IMR-90 (cell line): ENCODE measurements at regions not wholly inside any gene's neighbourhood (a gene's known extent, or its start where the extent isn't known, plus 50 kb on each side); places are given as distances from the start of the nearest gene placed in this dataset.

ENCODE experiments used
- ATAC-seq: fragments of 200-7000 bp; cut with Tn5 transposase; 2 replicates; pipeline ENCODE4 v1.9.1; 2020; ENCODE audit warnings: low read depth, mild to moderate bottlenecking, moderate library complexity
- BruUV-seq: library from RNA; stranded (reverse); fragments of 400-500 nt; replicated peaks from 2 replicates; lab custom pipeline; 2021; lab: Mats Ljungman, UMichigan
- CTCF ChIA-PET: fragments of 300-600 bp; formaldehyde crosslinking; extraction: SDS; loops from one replicate; lab custom pipeline; 2021; ENCODE audit warnings: antibody characterized with exemption; lab: Yijun Ruan, JAX
- POLR2A ChIA-PET: fragments of 300-600 bp; sonication (Branson Sonifier 250); formaldehyde crosslinking; loops from one replicate; lab custom pipeline; 2022; ENCODE audit warnings: antibody characterized with exemption; ENCODE audit not compliant: unreplicated experiment; lab: Charles Lee
- DNase-seq: peaks from one replicate; pipeline ENCODE4 v3.0.0; 2013
- H2AFZ ChIP-seq: replicated peaks from 2 replicates; pipeline ENCODE3; 2013; ENCODE audit warnings: low read length, mild to moderate bottlenecking; ENCODE audit not compliant: poor library complexity
- H2AK5ac ChIP-seq: 2 replicates; pipeline ENCODE4 v1.6.1; 2013; ENCODE audit warnings: low read depth, low read length, inconsistent platforms
- H2AK9ac ChIP-seq: replicated peaks from 2 replicates; pipeline ENCODE3; 2013; ENCODE audit warnings: mild to moderate bottlenecking, low read depth, low read length, moderate library complexity; ENCODE audit not compliant: poor library complexity
- H2BK120ac ChIP-seq: 2 replicates; pipeline ENCODE4 v1.6.1; 2013; ENCODE audit warnings: low read depth, low read length, inconsistent platforms
- H2BK15ac ChIP-seq: 3 replicates; pipeline ENCODE4 v1.6.1; 2013; ENCODE audit warnings: low read depth, low read length, inconsistent platforms
- H2BK20ac ChIP-seq: 2 replicates; pipeline ENCODE4 v1.6.1; 2013; ENCODE audit warnings: low read depth, mild to moderate bottlenecking, inconsistent platforms, low read length, moderate library complexity
- H2BK5ac ChIP-seq: 2 replicates; pipeline ENCODE4 v1.6.1; 2013; ENCODE audit warnings: mild to moderate bottlenecking, low read depth, low read length, inconsistent platforms; ENCODE audit not compliant: poor library complexity, severe bottlenecking
- H3K14ac ChIP-seq: replicated peaks from 2 replicates; pipeline ENCODE4 v1.6.1; 2013; ENCODE audit warnings: low read depth, low read length, inconsistent platforms
- H3K18ac ChIP-seq: 2 replicates; pipeline ENCODE4 v1.6.1; 2013; ENCODE audit warnings: low read depth, low read length, control low read depth
- H3K23ac ChIP-seq: 2 replicates; pipeline ENCODE4 v1.6.1; 2013; ENCODE audit warnings: low read depth, low read length, inconsistent platforms
- H3K27ac ChIP-seq: 2 replicates; pipeline ENCODE4 v1.5.1; 2013; ENCODE audit warnings: mild to moderate bottlenecking, control low read depth, low read length; ENCODE audit not compliant: insufficient read depth
- H3K27me3 ChIP-seq: 2 replicates; pipeline ENCODE4 v1.6.1; 2013; ENCODE audit warnings: low read length; ENCODE audit not compliant: control insufficient read depth, insufficient read depth
- H3K36me3 ChIP-seq: 2 replicates; pipeline ENCODE4 v1.6.1; 2013; ENCODE audit warnings: low read length, mixed read lengths; ENCODE audit not compliant: control insufficient read depth, insufficient read depth
- H3K4ac ChIP-seq: 2 replicates; pipeline ENCODE4 v1.6.1; 2013; ENCODE audit warnings: low read depth, low read length, inconsistent platforms
- H3K4me1 ChIP-seq: 2 replicates; pipeline ENCODE4 v1.6.1; 2013; ENCODE audit warnings: low read length, mixed read lengths; ENCODE audit not compliant: control insufficient read depth, insufficient read depth
- H3K4me2 ChIP-seq: 2 replicates; pipeline ENCODE4 v1.6.1; 2013; ENCODE audit warnings: low read depth, mild to moderate bottlenecking, control low read depth, low read length, moderate library complexity
- H3K4me3 ChIP-seq: 2 replicates; pipeline ENCODE4 v1.5.1; 2013; ENCODE audit warnings: low read depth, mild to moderate bottlenecking, control low read depth, low read length, moderate library complexity; ENCODE audit not compliant: insufficient read depth
- H3K56ac ChIP-seq: 2 replicates; pipeline ENCODE4 v1.6.1; 2013; ENCODE audit warnings: low read length, inconsistent platforms; ENCODE audit not compliant: insufficient read depth; ENCODE audit errors: extremely low read depth
- H3K79me1 ChIP-seq, 2 experiments: 2 replicates each; pipeline ENCODE4 v1.6.1; 2013; ENCODE audit warnings: low read length in 2 of 2, inconsistent platforms in 1 of 2, low read depth in 1 of 2
- H3K9ac ChIP-seq: 2 replicates; pipeline ENCODE4 v1.6.1; 2013; ENCODE audit warnings: low read depth, low read length, control low read depth
- H3K9me1 ChIP-seq: 2 replicates; pipeline ENCODE4 v1.6.1; 2013; ENCODE audit warnings: low read length, inconsistent platforms; ENCODE audit not compliant: insufficient read depth
- H3K9me3 ChIP-seq: 2 replicates; pipeline ENCODE4 v1.6.1; 2013; ENCODE audit warnings: low read length; ENCODE audit not compliant: control insufficient read depth, insufficient read depth
- H4K20me1 ChIP-seq: 2 replicates; pipeline ENCODE4 v1.6.1; 2013; ENCODE audit warnings: low read length, inconsistent platforms; ENCODE audit not compliant: insufficient read depth
- H4K5ac ChIP-seq: 2 replicates; pipeline ENCODE4 v1.6.1; 2013; ENCODE audit warnings: mild to moderate bottlenecking, low read depth, low read length, control low read depth
- H4K8ac ChIP-seq, 2 experiments: 2 replicates each; pipeline ENCODE4 v1.6.1; 2013; ENCODE audit warnings: low read depth in 2 of 2, low read length in 2 of 2, control low read depth in 1 of 2, inconsistent platforms in 1 of 2
- H4K91ac ChIP-seq: 2 replicates; pipeline ENCODE4 v1.6.1; 2013; ENCODE audit warnings: low read depth, low read length, inconsistent platforms; ENCODE audit not compliant: insufficient read depth
- NFE2L2 ChIP-seq: fragments of 150-350 bp; IDR thresholded peaks from 2 replicates; pipeline ENCODE4 v1.6.1; 2016; ENCODE audit warnings: low read depth, mild to moderate bottlenecking, low read length
- RFX5 ChIP-seq: IDR thresholded peaks from 2 replicates; pipeline ENCODE4 v1.8.0; 2012; ENCODE audit warnings: low read depth, mild to moderate bottlenecking, low read length, moderate library complexity
- USF2 ChIP-seq: fragments of 150-350 bp; IDR thresholded peaks from 2 replicates; pipeline ENCODE4 v1.6.1; 2017; ENCODE audit warnings: mild to moderate bottlenecking, antibody characterized with exemption, low read length, low read depth
- WGBS, 2 experiments: methylation state at CpG; one replicate each; pipeline versions ENCODE4 v1.1.5 to v1.1.7; 2013; ENCODE audit warnings: missing lambda C conversion rate in 2 of 2; ENCODE audit not compliant: insufficient read length in 1 of 2; ENCODE audit errors: extremely low coverage in 2 of 2; 5-methylcytosine and 5-hydroxymethylcytosine counted together
- dilution Hi-C: fragments of 300-500 bp; cut with HindIII; formaldehyde crosslinking; loops from one replicate; pipeline ENCODE4 v1.14.3; 2018; ENCODE audit warnings: low sequenced_read_pairs; ENCODE audit not compliant: unreplicated experiment
- in situ Hi-C: fragments of 300-500 bp; cut with MboI; formaldehyde crosslinking; loops from 3 replicates; pipeline ENCODE4 v1.14.3; 2019; ENCODE audit warnings: low sequenced_read_pairs, inconsistent platforms, mixed read lengths
- intact Hi-C: fragments of 100-400 bp; cut with micrococcal nuclease; formaldehyde crosslinking; loops from 2 replicates; pipeline ENCODE4 v1.10.0; 2022

- no peak overlapping the region for H3K4me3 ChIP-seq
- H3K56ac ChIP-seq = no peak overlapping the region
- H3K9me3 ChIP-seq = no peaks in the 10 kb centered on the region
- ATAC-seq (no peak), DNase-seq (no peak)
- H2BK15ac ChIP-seq = no peak overlapping the region
- no peak overlapping the region for H3K27ac ChIP-seq
- intact Hi-C loops (no loop called here), in situ Hi-C loops (no loop called here), dilution Hi-C loops (no loop called here)
- CTCF ChIA-PET = no interaction called here
- H4K5ac ChIP-seq = no peak overlapping the region
- TF ChIP-seq USF2 = no peak
- TF ChIP-seq NFE2L2 = no peak
- TF ChIP-seq RFX5 = no peak
- H4K91ac ChIP-seq = no peak overlapping the region
- no peak overlapping the region for H2BK20ac ChIP-seq
- no peak overlapping the region for H3K4me2 ChIP-seq
- H2BK5ac ChIP-seq = no peak overlapping the region
- H2AK9ac ChIP-seq = no peak overlapping the region
- H3K18ac ChIP-seq = no peak overlapping the region
- WGBS, 2 experiments = 88% methylated on average over 3 of the region's 3 CpGs; no CpG with 5 or more reads in 1 of the 2 experiments
- H2BK120ac ChIP-seq = no peak overlapping the region
- H3K23ac ChIP-seq = no peak overlapping the region
- H3K14ac ChIP-seq = no peak overlapping the region
- H4K20me1 ChIP-seq = no peaks in the 10 kb centered on the region
- H2AFZ ChIP-seq = no peak overlapping the region
- no peaks in the 10 kb centered on the region for H3K36me3 ChIP-seq
- H4K8ac ChIP-seq = no peak overlapping the region
- H3K27me3 ChIP-seq = no peaks in the 10 kb centered on the region
- no peaks in the 10 kb centered on the region for H3K4me1 ChIP-seq
- H2AK5ac ChIP-seq = no peak overlapping the region
- no peaks in the 10 kb centered on the region for H3K9me1 ChIP-seq
- no peak overlapping the region for H3K9ac ChIP-seq
- H3K4ac ChIP-seq = no peak overlapping the region
- H3K79me1 ChIP-seq = no peaks in the 10 kb centered on the region
- POLR2A ChIA-PET = no interaction called here
- BruUV-seq = no TSS peak
Measured at GRCh38 chr5:61951295-61951694, 354.7 kb upstream of the KIF2A start.
